ENCODE measurements at regions not wholly inside any gene's neighbourhood (a gene's known extent, or its start where the extent isn't known, plus 50 kb on each side); places are given as distances from the start of the nearest gene placed in this dataset.

DNA sequence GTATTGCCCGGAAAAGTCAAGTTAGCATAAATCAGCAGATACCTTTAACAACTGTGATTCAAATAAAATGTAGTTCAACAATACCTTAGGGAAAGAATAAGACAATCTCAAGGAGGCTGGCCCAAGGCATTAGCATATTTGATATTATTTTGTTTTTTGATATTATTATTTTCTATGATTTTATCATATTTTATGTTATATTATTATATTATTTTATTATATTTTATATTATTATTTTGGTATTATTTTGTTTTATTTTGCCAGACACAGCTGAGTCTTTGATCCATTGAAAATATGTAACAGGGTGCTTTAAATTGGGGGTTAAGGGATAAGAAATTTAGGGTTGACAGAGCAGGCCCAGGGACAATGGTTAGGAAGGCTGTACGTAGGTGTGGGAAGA, 607.9 kb upstream of the USP15 start:
- no peak for ATAC-seq
- H3K27me3 ChIP-seq (ENCODE audit: insufficient read depth, low read length), result no peaks in the 10 kb centered on the region
- H3K4me3 ChIP-seq (replicated peaks in 1 of 2; ENCODE audit: low read depth in 1 of 2, low read length in 2 of 2), result no peak overlapping the region
- H4K20me1 ChIP-seq (ENCODE audit: insufficient read depth), result no peaks in the 10 kb centered on the region
- H2AFZ ChIP-seq (ENCODE audit: low read depth, low read length, poor library complexity, severe bottlenecking), result no peak overlapping the region
- no peak overlapping the region for H3K4me2 ChIP-seq (ENCODE audit: low read length)
- H3K27ac ChIP-seq (ENCODE audit: low read depth, low read length), result no peak overlapping the region
- no peak overlapping the region for H3K9ac ChIP-seq (ENCODE audit: low read length)
- intact Hi-C loops (cut with micrococcal nuclease), result loop anchor here (5.0 kb wide), 1 partner anchor 340 kb away; no protein-coding TSS in a partner anchor
- TF ChIP-seq RAD21 (IDR thresholded peaks at IDR 0.05; ENCODE audit: low read depth) (no peak), EZH2phosphoT487 (IDR thresholded peaks at IDR 0.05; ENCODE audit: borderline replicate concordance) (no peak), ELF1 (IDR thresholded peaks at IDR 0.05; ENCODE audit: borderline replicate concordance, low read depth) (no peak), TCF7L2 (IDR thresholded peaks at IDR 0.05; ENCODE audit: borderline replicate concordance, extremely low read depth, insufficient read depth, insufficient read length) (no peak), SP1 (IDR thresholded peaks at IDR 0.05; ENCODE audit: low read depth) (no peak), CBX3 (IDR thresholded peaks at IDR 0.05; ENCODE audit: low read depth) (no peak), FOSL1 (IDR thresholded peaks at IDR 0.05; ENCODE audit: low read depth) (no peak), SIN3A (IDR thresholded peaks at IDR 0.05; ENCODE audit: low read depth) (no peak), EZH2 (IDR thresholded peaks at IDR 0.05) (no peak), POLR2AphosphoS5 (IDR thresholded peaks at IDR 0.05; ENCODE audit: low read depth, low read length) (no peak), CEBPB (IDR thresholded peaks at IDR 0.05; ENCODE audit: low read depth) (no peak), ZFX (IDR thresholded peaks at IDR 0.05) (no peak), ZNF274 (IDR thresholded peaks at IDR 0.05; ENCODE audit: low read depth, low read length) (no peak), JUND (IDR thresholded peaks at IDR 0.05) (no peak), YY1 (IDR thresholded peaks at IDR 0.05; ENCODE audit: extremely low read depth, insufficient replicate concordance, low read depth, low read length) (no peak)
- TF ChIP-seq, protein P1, sequence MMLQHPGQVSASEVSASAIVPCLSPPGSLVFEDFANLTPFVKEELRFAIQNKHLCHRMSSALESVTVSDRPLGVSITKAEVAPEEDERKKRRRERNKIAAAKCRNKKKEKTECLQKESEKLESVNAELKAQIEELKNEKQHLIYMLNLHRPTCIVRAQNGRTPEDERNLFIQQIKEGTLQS (IDR thresholded peaks at IDR 0.05), result no peak
- TF ChIP-seq, protein P2, sequence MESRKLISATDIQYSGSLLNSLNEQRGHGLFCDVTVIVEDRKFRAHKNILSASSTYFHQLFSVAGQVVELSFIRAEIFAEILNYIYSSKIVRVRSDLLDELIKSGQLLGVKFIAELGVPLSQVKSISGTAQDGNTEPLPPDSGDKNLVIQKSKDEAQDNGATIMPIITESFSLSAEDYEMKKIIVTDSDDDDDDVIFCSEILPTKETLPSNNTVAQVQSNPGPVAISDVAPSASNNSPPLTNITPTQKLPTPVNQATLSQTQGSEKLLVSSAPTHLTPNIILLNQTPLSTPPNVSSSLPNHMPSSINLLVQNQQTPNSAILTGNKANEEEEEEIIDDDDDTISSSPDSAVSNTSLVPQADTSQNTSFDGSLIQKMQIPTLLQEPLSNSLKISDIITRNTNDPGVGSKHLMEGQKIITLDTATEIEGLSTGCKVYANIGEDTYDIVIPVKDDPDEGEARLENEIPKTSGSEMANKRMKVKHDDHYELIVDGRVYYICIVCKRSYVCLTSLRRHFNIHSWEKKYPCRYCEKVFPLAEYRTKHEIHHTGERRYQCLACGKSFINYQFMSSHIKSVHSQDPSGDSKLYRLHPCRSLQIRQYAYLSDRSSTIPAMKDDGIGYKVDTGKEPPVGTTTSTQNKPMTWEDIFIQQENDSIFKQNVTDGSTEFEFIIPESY (IDR thresholded peaks at IDR 0.05; ENCODE audit: extremely low read depth, insufficient replicate concordance, low read length), result no peak
- TF ChIP-seq, protein P3, sequence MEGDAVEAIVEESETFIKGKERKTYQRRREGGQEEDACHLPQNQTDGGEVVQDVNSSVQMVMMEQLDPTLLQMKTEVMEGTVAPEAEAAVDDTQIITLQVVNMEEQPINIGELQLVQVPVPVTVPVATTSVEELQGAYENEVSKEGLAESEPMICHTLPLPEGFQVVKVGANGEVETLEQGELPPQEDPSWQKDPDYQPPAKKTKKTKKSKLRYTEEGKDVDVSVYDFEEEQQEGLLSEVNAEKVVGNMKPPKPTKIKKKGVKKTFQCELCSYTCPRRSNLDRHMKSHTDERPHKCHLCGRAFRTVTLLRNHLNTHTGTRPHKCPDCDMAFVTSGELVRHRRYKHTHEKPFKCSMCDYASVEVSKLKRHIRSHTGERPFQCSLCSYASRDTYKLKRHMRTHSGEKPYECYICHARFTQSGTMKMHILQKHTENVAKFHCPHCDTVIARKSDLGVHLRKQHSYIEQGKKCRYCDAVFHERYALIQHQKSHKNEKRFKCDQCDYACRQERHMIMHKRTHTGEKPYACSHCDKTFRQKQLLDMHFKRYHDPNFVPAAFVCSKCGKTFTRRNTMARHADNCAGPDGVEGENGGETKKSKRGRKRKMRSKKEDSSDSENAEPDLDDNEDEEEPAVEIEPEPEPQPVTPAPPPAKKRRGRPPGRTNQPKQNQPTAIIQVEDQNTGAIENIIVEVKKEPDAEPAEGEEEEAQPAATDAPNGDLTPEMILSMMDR (IDR thresholded peaks at IDR 0.05 in 2 of 3, conservative IDR thresholded peaks at IDR 0.05 in 1 of 3; ENCODE audit: borderline replicate concordance in 1 of 3, insufficient read depth in 1 of 3, low read depth in 2 of 3, low read length in 2 of 3), result no peak
- TF ChIP-seq, protein P4, sequence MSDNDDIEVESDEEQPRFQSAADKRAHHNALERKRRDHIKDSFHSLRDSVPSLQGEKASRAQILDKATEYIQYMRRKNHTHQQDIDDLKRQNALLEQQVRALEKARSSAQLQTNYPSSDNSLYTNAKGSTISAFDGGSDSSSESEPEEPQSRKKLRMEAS (IDR thresholded peaks at IDR 0.05), result no peak
- H3K79me2 ChIP-seq (ENCODE audit: insufficient read depth, low read length), result no peaks in the 10 kb centered on the region
- no peak for DNase-seq (ENCODE audit: low read depth, low spot score)
- no TSS peak for BruUV-seq (replicated peaks)
- no peaks in the 10 kb centered on the region for H3K4me1 ChIP-seq (ENCODE audit: control insufficient read depth in 1 of 2, insufficient read depth in 2 of 2, low read length in 2 of 2)
- H3K9me2 ChIP-seq (ENCODE audit: insufficient read depth), result no peaks in the 10 kb centered on the region
- ChIA-PET RAD21 (ENCODE audit: low non-redundant PET in 1 of 2, low total read pairs in 2 of 2, uncharacterized antibody in 2 of 2, unreplicated experiment in 2 of 2) (no interaction called here), CTCF (no interaction called here), POLR2A (no interaction called here)
- H3K36me3 ChIP-seq (ENCODE audit: control insufficient read depth in 1 of 2, insufficient read depth in 2 of 2, low read length in 2 of 2), result no peaks in the 10 kb centered on the region
- H3K9me3 ChIP-seq (ENCODE audit: control insufficient read depth in 1 of 2, insufficient read depth in 1 of 2, low read depth in 1 of 2, low read length in 2 of 2), result no peaks in the 10 kb centered on the region
